B cell (primary cell): ENCODE measurements at regions not wholly inside any gene's neighbourhood (a gene's known extent, or its start where the extent isn't known, plus 50 kb on each side); places are given as distances from the start of the nearest gene placed in this dataset.

ENCODE experiments used
- ATAC-seq: fragments of 200-7000 bp; cut with Tn5 transposase; one replicate; pipeline ENCODE4 v1.10.0; 2021; ENCODE audit warnings: low read depth, mild to moderate bottlenecking, moderate number of reproducible peaks, moderate library complexity
- CTCF ChIA-PET: fragments of 350-600 bp; sonication (Branson Sonifier 250); formaldehyde crosslinking; loops from one replicate; lab custom pipeline; 2021; ENCODE audit warnings: antibody characterized with exemption, inconsistent platforms; lab: Charles Lee
- POLR2A ChIA-PET: fragments of 350-600 bp; sonication (Branson Sonifier 250); formaldehyde crosslinking; loops from one replicate; lab custom pipeline; 2021; ENCODE audit warnings: antibody characterized with exemption; lab: Charles Lee
- DNase-seq: peaks from one replicate; pipeline ENCODE4 v3.0.0; 2013
- H2AFZ ChIP-seq: 2 replicates; pipeline ENCODE4 v1.6.1; 2012; ENCODE audit warnings: mild to moderate bottlenecking, low read depth, low read length; ENCODE audit not compliant: insufficient read depth, poor library complexity, severe bottlenecking
- H3K27ac ChIP-seq, 2 donors: 1 replicate in 1 of 2; 2 replicates in 1 of 2; pipeline ENCODE4 v1.5.1; 2012 to 2013; ENCODE audit warnings: low read length in 2 of 2, mild to moderate bottlenecking in 2 of 2, moderate library complexity in 1 of 2
- H3K27me3 ChIP-seq, 4 experiments: fragments of 200-600 bp in 1 of 4; sonication (generic) in 1 of 4; replicated peaks in 1 of 4; 1 replicate in 2 of 4; 2 replicates in 2 of 4; pipeline versions ENCODE4 v1.6.1 to v1.7.0; 2013 to 2016; ENCODE audit warnings: low read length in 3 of 4, mild to moderate bottlenecking in 2 of 4, mixed read lengths in 1 of 4, moderate library complexity in 1 of 4; ENCODE audit not compliant: insufficient read depth in 4 of 4, control insufficient read depth in 3 of 4; ENCODE audit errors: control extremely low read depth in 1 of 4
- H3K36me3 ChIP-seq, 2 experiments: replicated peaks in 1 of 2; 1 replicate in 1 of 2; 2 replicates in 1 of 2; pipeline versions ENCODE4 v1.6.1 to v1.7.1; 2013; ENCODE audit warnings: low read length in 1 of 2; ENCODE audit not compliant: insufficient read depth in 2 of 2, control insufficient read depth in 1 of 2; ENCODE audit errors: control extremely low read depth in 1 of 2, extremely low read depth in 1 of 2
- H3K4me1 ChIP-seq, 2 donors: fragments of 200-600 bp in 1 of 2; sonication (generic) in 1 of 2; 1 replicate in 1 of 2; 2 replicates in 1 of 2; pipeline versions ENCODE4 v1.5.1 to v1.6.1; 2013 to 2017; ENCODE audit warnings: low read length in 2 of 2; ENCODE audit not compliant: control insufficient read depth in 2 of 2, insufficient read depth in 2 of 2
- H3K4me2 ChIP-seq: replicated peaks from 2 replicates; pipeline ENCODE3; 2012; ENCODE audit warnings: mild to moderate bottlenecking, low read depth, low read length; ENCODE audit not compliant: poor library complexity, severe bottlenecking
- H3K4me3 ChIP-seq, 5 experiments: fragments of 200-600 bp in 1 of 5; sonication (generic) in 1 of 5; 1 replicate in 3 of 5; 2 replicates in 2 of 5; pipeline versions ENCODE4 v1.5.1 to v1.7.0; 2011 to 2016; ENCODE audit warnings: low read length in 4 of 5, mild to moderate bottlenecking in 4 of 5, low read depth in 2 of 5, control low read depth in 1 of 5, moderate library complexity in 1 of 5; ENCODE audit not compliant: insufficient read depth in 1 of 5; ENCODE audit errors: control extremely low read depth in 1 of 5, extremely low read depth in 1 of 5
- H3K79me2 ChIP-seq: fragments of 200-600 bp; sonication (generic); one replicate; pipeline ENCODE4 v1.6.0; 2016; ENCODE audit warnings: low read length; ENCODE audit not compliant: control insufficient read depth, insufficient read depth
- H3K9ac ChIP-seq: fragments of 200-600 bp; sonication (generic); 2 replicates; pipeline ENCODE4 v1.6.1; 2017; ENCODE audit warnings: mild to moderate bottlenecking, low read length, moderate library complexity
- H3K9me3 ChIP-seq, 3 donors: one replicate each; pipeline versions ENCODE4 v1.6.1 to v1.7.1; 2013; ENCODE audit warnings: low read length in 2 of 3; ENCODE audit not compliant: control insufficient read depth in 2 of 3, insufficient read depth in 1 of 3; ENCODE audit errors: control extremely low read depth in 1 of 3
- H4K20me1 ChIP-seq: 2 replicates; pipeline ENCODE4 v1.6.0; 2012; ENCODE audit warnings: mild to moderate bottlenecking, low read length; ENCODE audit not compliant: insufficient read depth, control insufficient read depth, poor library complexity, severe bottlenecking
- H3K27ac Mint-ChIP-seq: one replicate; pipeline ENCODE4 v1.8.0; 2021; ENCODE audit warnings: mixed read lengths
- H3K27me3 Mint-ChIP-seq: one replicate; pipeline ENCODE4 v1.8.0; 2021; ENCODE audit warnings: mixed read lengths
- H3K4me1 Mint-ChIP-seq: one replicate; pipeline ENCODE4 v1.8.0; 2021; ENCODE audit warnings: mixed read lengths
- H3K4me3 Mint-ChIP-seq: one replicate; pipeline ENCODE4 v1.8.0; 2021; ENCODE audit warnings: mixed read lengths
- H3K9me3 Mint-ChIP-seq: one replicate; pipeline ENCODE4 v1.8.0; 2022; ENCODE audit warnings: mixed read lengths; ENCODE audit not compliant: insufficient read depth
- EZH2 ChIP-seq: IDR thresholded peaks from 2 replicates; pipeline ENCODE4 v1.6.1; 2012; ENCODE audit warnings: borderline replicate concordance, low read depth, mild to moderate bottlenecking, moderate library complexity, low read length; ENCODE audit not compliant: insufficient read depth, poor library complexity, severe bottlenecking
- WGBS: methylation state at CpG from one replicate; pipeline ENCODE4 v1.1.5; 2013; ENCODE audit warnings: missing lambda C conversion rate; ENCODE audit not compliant: insufficient coverage; 5-methylcytosine and 5-hydroxymethylcytosine counted together
- intact Hi-C: fragments of 100-400 bp; cut with micrococcal nuclease; formaldehyde crosslinking; loops from one replicate; pipeline ENCODE4 v1.10.0; 2022
- TF ChIP-seq, protein P1 (sequence below): fragments of 200-600 bp; IDR thresholded peaks from one replicate; pipeline ENCODE4 v1.8.0; 2022; ENCODE audit warnings: antibody characterized with exemption, mild to moderate bottlenecking

DNA sequence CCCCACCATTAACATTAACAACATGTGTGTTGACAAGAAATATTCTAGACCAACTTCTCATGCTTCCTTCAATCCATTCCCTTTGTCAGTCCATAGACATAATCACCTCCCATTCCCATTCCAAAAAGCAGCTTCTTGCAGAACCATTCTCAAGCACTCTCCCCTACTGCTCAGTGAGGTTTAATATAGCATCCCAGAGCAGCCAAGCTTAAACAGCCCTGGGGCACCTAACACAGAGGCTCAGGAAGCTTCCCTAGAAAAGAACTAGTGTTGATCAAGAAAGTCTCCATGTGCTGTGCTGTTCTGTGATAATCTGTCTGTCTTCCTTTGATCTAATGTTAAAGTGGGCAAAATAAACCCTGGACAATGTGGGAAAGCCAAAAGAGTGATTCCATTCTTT, 174.2 kb upstream of the NOCT start:
- Mint-ChIP-seq H3K4me3 (no peak overlapping the region), H3K9me3 (no peaks in the 10 kb centered on the region), H3K27me3 (peaks cover 23% of the 10 kb centered on the region), H3K27ac (no peak overlapping the region), H3K4me1 (no peaks in the 10 kb centered on the region)
- CTCF ChIA-PET, result no interaction called here
- ATAC-seq (no peak), DNase-seq (no peak)
- Histone ChIP-seq H3K79me2 (no peaks in the 10 kb centered on the region), H4K20me1 (no peaks in the 10 kb centered on the region), H3K4me3 (no peak overlapping the region), H3K9ac (no peak overlapping the region), H3K27ac (no peak overlapping the region), H3K4me1 (no peaks in the 10 kb centered on the region), H2AFZ (no peak overlapping the region), H3K9me3 (no peaks in the 10 kb centered on the region), H3K27me3 (peaks cover 0 to 3% (median 0%) of the 10 kb centered on the region in 4 experiments), H3K4me2 (no peak overlapping the region), H3K36me3 (no peaks in the 10 kb centered on the region)
- no peak for TF ChIP-seq EZH2
- TF ChIP-seq, protein P1, sequence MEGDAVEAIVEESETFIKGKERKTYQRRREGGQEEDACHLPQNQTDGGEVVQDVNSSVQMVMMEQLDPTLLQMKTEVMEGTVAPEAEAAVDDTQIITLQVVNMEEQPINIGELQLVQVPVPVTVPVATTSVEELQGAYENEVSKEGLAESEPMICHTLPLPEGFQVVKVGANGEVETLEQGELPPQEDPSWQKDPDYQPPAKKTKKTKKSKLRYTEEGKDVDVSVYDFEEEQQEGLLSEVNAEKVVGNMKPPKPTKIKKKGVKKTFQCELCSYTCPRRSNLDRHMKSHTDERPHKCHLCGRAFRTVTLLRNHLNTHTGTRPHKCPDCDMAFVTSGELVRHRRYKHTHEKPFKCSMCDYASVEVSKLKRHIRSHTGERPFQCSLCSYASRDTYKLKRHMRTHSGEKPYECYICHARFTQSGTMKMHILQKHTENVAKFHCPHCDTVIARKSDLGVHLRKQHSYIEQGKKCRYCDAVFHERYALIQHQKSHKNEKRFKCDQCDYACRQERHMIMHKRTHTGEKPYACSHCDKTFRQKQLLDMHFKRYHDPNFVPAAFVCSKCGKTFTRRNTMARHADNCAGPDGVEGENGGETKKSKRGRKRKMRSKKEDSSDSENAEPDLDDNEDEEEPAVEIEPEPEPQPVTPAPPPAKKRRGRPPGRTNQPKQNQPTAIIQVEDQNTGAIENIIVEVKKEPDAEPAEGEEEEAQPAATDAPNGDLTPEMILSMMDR, result no peak
- POLR2A ChIA-PET, result no interaction called here
- intact Hi-C loops, result no loop called here

DNA sequence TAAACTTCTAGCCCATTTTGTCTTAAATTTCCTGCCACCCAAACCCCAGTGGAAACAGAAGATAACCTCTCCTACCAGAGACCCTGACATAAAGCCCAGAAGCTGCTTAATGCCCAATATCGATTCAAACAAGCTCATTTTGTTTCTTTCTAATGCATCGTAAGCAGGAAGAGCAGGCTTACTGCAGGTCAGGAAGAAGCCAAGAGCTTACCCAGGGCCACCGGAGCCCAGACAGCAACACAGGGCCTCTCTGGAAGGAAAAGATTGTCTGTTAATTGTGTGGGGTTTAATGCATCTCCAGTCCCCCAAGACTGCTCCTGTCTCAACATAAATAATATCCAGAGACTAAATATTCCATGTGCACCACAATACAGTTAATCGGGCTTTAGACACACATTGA, 177.3 kb upstream of the NOCT start:
- no peak overlapping the region for H3K4me3 Mint-ChIP-seq
- Histone ChIP-seq H3K4me1 (no peaks in the 10 kb centered on the region), H3K36me3 (no peaks in the 10 kb centered on the region), H3K27ac (no peak overlapping the region), H3K4me3 (no peak overlapping the region), H3K9me3 (no peaks in the 10 kb centered on the region), H3K27me3 (peaks cover 0 to 3% (median 0%) of the 10 kb centered on the region in 4 experiments), H3K79me2 (no peaks in the 10 kb centered on the region), H3K4me2 (no peak overlapping the region), H4K20me1 (no peaks in the 10 kb centered on the region), H3K9ac (no peak overlapping the region), H2AFZ (no peak overlapping the region)
- ChIA-PET CTCF (no interaction called here), POLR2A (no interaction called here)
- H3K9me3 Mint-ChIP-seq, result no peaks in the 10 kb centered on the region
- TF ChIP-seq, protein P1, result no peak
- no peak for TF ChIP-seq EZH2
- no peak overlapping the region for H3K27ac Mint-ChIP-seq
- intact Hi-C loops, result no loop called here
- DNase-seq (no peak), ATAC-seq (no peak)
- H3K27me3 Mint-ChIP-seq, result peaks cover 31% of the 10 kb centered on the region
- 93% methylated on average over 3 of the region's 4 CpGs for WGBS
- H3K4me1 Mint-ChIP-seq, result no peaks in the 10 kb centered on the region
